Hepatocyte (in vitro differentiated cells): ENCODE measurements at regions not wholly inside any gene's neighbourhood (a gene's known extent, or its start where the extent isn't known, plus 50 kb on each side); places are given as distances from the start of the nearest gene placed in this dataset.

Source experiments
- CTCF ChIP-seq: fragments of 200-600 bp; sonication (generic); IDR thresholded peaks from 2 replicates; pipeline ENCODE4 v1.5.1; 2016; ENCODE audit warnings: antibody characterized with exemption, mild to moderate bottlenecking; ENCODE audit not compliant: poor library complexity
- EZH2 ChIP-seq: fragments of 200-600 bp; sonication (generic); IDR thresholded peaks from 2 replicates; pipeline ENCODE4 v1.6.1; 2016; ENCODE audit warnings: antibody characterized with exemption, mild to moderate bottlenecking, borderline replicate concordance

GRCh38 chr11:38884145-38884865 is 2286.3 kb upstream of the RAG2 start:
- no peak for TF ChIP-seq CTCF
- no peak for TF ChIP-seq EZH2
